ENCODE measurements at regions not wholly inside any gene's neighbourhood (a gene's known extent, or its start where the extent isn't known, plus 50 kb on each side); places are given as distances from the start of the nearest gene placed in this dataset.

GRCh38 chr7:28347475-28348318 lies 64.6 kb upstream of the CREB5 start:
- Histone ChIP-seq H4K20me1 (replicated peaks; ENCODE audit: insufficient read depth) (no peaks in the 10 kb centered on the region), H3F3A (replicated peaks; ENCODE audit: low read depth) (no peaks in the 10 kb centered on the region), H2AFZ (peak overlapping the region; percentile 88), H3K79me2 (replicated peaks; ENCODE audit: insufficient read depth) (no peaks in the 10 kb centered on the region), H3K4me1 (ENCODE audit: insufficient read depth) (no peaks in the 10 kb centered on the region), H3K9me2 (ENCODE audit: insufficient read depth) (no peaks in the 10 kb centered on the region; the same call in 1 of the 2 replicates), H3K4me3 (no peak overlapping the region), H3K27me3 (ENCODE audit: insufficient read depth) (no peaks in the 10 kb centered on the region), H3K27ac (ENCODE audit: low read depth) (no peak overlapping the region), H3K36me3 (ENCODE audit: insufficient read depth) (no peaks in the 10 kb centered on the region), H3K4me2 (no peak overlapping the region)
- ATAC-seq (no peak), DNase-seq (ENCODE audit: low spot score) (no peak)
- H3K9me3 Mint-ChIP-seq = no peaks in the 10 kb centered on the region; the same call in 2 of the 3 replicates
- H3K36me3 Mint-ChIP-seq (ENCODE audit: low read depth) = no peaks in the 10 kb centered on the region
- no peak for TF ChIP-seq ZNF462 (CRISPR knock-in tag; IDR thresholded peaks at IDR 0.05)
- TF ChIP-seq POLR2AphosphoS5 (IDR thresholded peaks at IDR 0.05; ENCODE audit: low read depth) = no peak
- no peak for TF ChIP-seq CREB1 (CRISPR knock-in tag; IDR thresholded peaks at IDR 0.05; ENCODE audit: low read depth)
- no peak for TF ChIP-seq NANOG (IDR thresholded peaks at IDR 0.05; ENCODE audit: borderline replicate concordance)
- no peak for TF ChIP-seq ZNF114 (CRISPR knock-in tag; IDR thresholded peaks at IDR 0.05)
- TF ChIP-seq CTCF (conservative IDR thresholded peaks at IDR 0.05; ENCODE audit: low read depth in 2 of 2) = no peak
- TF ChIP-seq REST (IDR thresholded peaks at IDR 0.05; ENCODE audit: unreplicated experiment) = no peak
- TF ChIP-seq STAT1 (IDR thresholded peaks at IDR 0.05; ENCODE audit: unreplicated experiment) = no peak
- TF ChIP-seq JUNB (IDR thresholded peaks at IDR 0.05; ENCODE audit: unreplicated experiment) = no peak
- TF ChIP-seq EZH2phosphoT487 (IDR thresholded peaks at IDR 0.05; ENCODE audit: unreplicated experiment) = no peak
- TF ChIP-seq ETS1 (IDR thresholded peaks at IDR 0.05) = no peak
- no peak for TF ChIP-seq ZNF331 (CRISPR knock-in tag; IDR thresholded peaks at IDR 0.05; ENCODE audit: low read depth)
- TF ChIP-seq EZH2 (IDR thresholded peaks at IDR 0.05; ENCODE audit: low read depth, unreplicated experiment) = no peak
- no peak overlapping the region for H3K4me3 Mint-ChIP-seq
- H3K27me3 Mint-ChIP-seq (ENCODE audit: insufficient read depth, low read depth, poor library complexity) = peaks cover 2% of the 10 kb centered on the region
- no peaks in the 10 kb centered on the region for H3K4me1 Mint-ChIP-seq
- H3K27ac Mint-ChIP-seq = no peak overlapping the region

All from GM23338 (cell line).